HG03108 (cell line): ENCODE measurements at regions not wholly inside any gene's neighbourhood (a gene's known extent, or its start where the extent isn't known, plus 50 kb on each side); places are given as distances from the start of the nearest gene placed in this dataset.
A peak's percentile ranks its signal among the peaks of the same experiment; 100 is the strongest.
"Not testable (repeated sequence)": the region's sequence is repeated elsewhere in the genome, so short reads cannot be mapped to it uniquely, and the experiment has no call there.

Source experiments
- ATAC-seq: cut with Tn5 transposase; IDR thresholded peaks from one replicate; pipeline ENCODE4 v1.9.1; 2021; ENCODE audit warnings: moderate library complexity; ENCODE audit not compliant: unreplicated experiment

- not testable (repeated sequence) for ATAC-seq
Measured at GRCh38 chr15:31723019-31723418, 307.3 kb upstream of the CHRNA7 start.

DNA sequence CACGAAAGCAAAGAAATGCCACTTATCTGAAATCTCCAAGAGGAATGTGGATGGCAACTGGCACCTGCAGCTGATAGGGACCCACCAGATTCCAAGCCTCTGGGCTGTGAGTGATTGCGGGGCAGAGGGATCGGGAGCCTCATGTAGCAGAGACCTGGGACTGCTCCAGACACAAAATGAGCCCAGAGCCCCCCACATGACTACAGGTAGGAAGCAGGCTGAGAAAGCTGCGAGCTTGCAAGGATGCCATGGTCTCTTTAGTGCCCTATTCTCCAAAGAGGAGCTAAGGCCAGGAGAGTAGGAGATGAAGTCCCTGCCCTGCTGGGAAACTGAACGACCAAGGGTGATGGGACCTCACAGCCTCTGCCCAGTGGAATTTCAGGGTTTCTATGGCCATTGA lies 305.4 kb upstream of the CHRNA7 start:
- ATAC-seq: not testable (repeated sequence)

- ATAC-seq: not testable (repeated sequence)
Measured at GRCh38 chr15:31725619-31726018, 304.7 kb upstream of the CHRNA7 start.

GRCh38 chr15:31727612-31728011 lies 302.7 kb upstream of the CHRNA7 start:
- ATAC-seq: no peak

DNA sequence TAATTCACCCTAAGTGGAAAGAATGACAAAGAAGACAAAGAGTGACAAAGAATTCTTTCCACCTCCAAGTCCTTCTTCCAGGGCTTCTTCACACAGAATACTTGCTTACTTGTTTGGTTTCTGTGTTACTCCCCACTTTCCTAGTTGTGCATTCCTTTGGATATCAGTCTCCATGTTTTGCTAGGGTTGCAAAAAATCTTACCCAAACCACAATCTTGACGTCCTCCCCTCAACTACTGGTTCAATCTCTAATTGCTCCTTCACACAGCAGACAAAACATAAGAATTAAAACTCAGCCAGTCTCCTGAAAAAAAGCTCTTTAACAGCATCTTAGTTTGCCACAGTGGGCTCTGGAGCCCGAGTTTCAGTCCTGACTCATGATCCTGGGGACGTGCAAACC lies 297.6 kb upstream of the CHRNA7 start:
- no peak for ATAC-seq

DNA sequence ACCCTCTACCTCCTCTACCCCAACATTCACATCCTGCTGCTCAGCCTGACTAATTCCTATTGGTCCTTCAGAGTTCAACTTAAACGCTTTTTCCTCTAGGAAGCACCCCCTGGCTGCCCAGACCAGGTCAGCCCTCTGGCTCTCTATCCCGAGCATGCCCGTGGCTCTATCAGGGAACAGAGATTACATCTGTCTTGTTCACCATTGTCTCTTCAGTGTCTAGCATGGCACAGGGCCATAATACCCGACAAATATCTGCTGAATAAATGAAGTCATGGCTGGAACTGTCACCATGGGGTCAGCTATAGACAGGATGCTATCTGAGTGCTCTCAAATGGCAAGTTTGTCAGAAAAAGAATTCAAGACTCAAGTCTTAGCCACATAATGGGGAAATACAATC lies 296.9 kb upstream of the CHRNA7 start:
- ATAC-seq: no peak

- no peak for ATAC-seq
Measured at GRCh38 chr15:31740203-31740602, 290.1 kb upstream of the CHRNA7 start.

DNA sequence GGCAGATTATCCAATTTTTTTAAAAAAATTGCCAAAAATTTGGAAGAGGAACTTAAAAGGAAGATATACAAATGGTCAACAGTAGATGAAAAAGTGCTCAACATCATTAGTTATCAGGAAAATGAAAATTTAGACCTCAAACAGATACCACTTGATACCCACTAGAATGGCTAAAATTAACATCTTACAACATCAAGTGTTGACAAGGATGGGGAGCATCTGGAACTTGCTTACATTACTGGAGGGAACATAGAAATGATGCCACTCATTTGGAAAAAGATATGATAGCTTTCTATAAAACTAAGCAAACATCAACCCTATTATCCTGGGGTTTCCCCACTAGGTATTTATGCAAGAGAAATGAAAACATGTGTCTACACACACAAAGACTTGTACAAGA lies 284.5 kb upstream of the CHRNA7 start:
- no peak for ATAC-seq

DNA sequence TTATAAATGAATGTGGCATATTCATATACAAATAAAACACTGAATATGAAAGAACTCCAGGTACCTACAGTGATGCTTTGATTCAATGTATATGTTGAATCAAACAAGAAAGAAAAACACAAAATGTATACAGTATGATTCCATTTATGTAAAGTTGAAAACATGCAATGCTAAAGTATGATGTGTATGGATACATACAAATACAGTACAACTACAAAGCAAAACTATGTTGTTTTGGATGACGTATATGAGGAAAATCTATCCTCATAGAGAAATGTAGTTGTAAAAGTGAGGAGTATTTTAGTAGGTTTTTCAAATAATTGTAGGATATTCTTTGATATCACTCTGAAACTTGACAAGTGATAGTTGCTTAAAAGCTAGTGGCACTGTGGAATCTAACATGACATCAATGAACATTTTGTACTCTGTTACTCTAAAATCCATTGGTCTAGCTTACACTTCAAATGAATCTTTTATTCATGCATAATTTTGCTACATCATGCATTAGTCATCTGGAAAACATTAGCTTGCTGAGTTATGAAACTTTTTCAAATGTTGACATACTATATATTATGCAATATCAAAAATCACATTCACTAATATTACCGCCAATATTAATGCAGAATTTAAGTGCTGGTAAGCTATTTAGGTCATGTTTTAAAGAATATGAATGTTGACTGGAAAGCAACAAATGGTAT lies 278.1 kb upstream of the CHRNA7 start:
- ATAC-seq: no peak

DNA sequence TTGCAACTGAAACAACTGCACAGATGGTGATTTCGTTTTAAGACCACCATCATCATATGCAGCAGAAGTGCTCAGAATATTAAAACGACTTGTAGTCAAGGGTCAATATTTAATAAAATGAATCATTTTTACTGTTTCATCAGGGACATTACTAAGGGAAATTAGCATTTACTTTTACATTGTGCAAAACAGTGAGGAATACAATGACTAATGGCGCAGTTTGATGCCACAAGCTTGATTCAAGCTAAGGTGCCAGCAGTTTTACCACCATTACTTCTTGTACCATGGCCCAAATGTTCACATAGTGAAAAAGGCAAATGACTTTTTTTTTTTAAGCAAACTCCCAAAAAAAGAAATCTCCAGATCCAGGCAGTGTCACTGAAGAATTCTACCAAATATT lies 277.4 kb upstream of the CHRNA7 start:
- ATAC-seq: no peak

DNA sequence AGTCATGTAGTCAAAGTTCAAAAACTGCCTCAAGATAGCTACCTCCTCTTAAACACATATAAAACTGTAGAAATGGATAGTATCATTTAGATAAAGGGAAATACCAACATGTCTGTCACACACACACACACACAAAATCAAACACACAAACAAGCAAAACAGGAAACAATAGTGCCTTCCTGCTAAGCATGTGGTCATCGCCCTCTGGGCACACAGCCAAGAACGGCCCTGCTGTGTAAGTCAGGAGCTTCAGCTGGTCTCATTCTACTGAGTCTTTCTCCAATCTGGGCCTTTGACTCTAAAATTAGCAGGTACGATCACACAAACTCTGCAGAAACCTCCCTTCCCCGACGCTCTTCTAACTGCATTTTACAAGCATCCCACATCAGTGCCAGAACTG lies 272.2 kb upstream of the CHRNA7 start:
- ATAC-seq: no peak

GRCh38 chr15:31768055-31768454 lies 262.3 kb upstream of the CHRNA7 start:
- no peak for ATAC-seq

GRCh38 chr15:31774045-31774444 lies 256.3 kb upstream of the CHRNA7 start:
- no peak for ATAC-seq

DNA sequence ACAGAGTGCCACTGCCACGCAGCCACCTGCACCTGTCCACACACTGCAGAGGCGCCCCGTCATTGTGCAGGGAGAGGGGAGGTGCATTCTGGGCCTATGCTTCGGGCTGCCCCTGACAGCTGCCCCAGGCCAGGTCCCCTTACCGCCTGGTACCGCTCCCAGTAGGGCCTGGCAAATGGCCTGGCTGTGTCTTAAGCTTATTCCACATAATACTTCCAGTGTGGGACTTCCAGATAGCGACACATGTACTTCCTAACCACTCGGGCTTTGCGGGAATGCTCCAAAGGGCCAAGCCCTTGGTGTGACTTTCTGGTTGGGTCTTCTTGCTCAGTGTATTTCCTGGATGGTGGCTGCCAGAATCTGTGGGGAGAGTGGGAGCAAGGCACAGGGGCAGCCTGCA lies 254.3 kb upstream of the CHRNA7 start:
- no peak for ATAC-seq

- ATAC-seq: no peak
Measured at GRCh38 chr15:31781261-31781660, 249.1 kb upstream of the CHRNA7 start.

- no peak for ATAC-seq
Measured at GRCh38 chr15:31782016-31782783, 248.1 kb upstream of the CHRNA7 start.

GRCh38 chr15:31782951-31783350 lies 247.4 kb upstream of the CHRNA7 start:
- no peak for ATAC-seq

- no peak for ATAC-seq
Measured at GRCh38 chr15:31786360-31786759, 244.0 kb upstream of the CHRNA7 start.

DNA sequence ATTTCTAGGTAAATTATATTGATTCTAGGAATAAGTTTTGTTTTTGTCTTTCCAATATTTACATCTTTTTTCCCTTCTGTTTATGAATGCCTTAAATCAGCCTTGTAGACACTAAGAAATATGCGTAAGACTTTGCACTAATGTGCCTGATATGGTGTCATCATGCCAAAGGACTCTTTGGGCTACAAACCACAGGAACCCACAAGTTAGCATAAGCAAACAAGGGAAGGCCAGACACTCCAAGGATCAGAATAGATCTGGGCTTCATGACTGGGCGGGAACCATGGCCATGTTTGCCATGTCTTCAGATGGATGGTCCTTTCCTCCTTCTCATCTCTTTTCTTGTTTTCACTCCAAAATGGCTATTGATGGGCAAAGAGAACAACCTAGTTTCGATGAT lies 242.2 kb upstream of the CHRNA7 start:
- no peak for ATAC-seq

- ATAC-seq: no peak
Measured at GRCh38 chr15:31792611-31793199, 237.6 kb upstream of the CHRNA7 start.

GRCh38 chr15:31799319-31799714 lies 231.0 kb upstream of the CHRNA7 start:
- ATAC-seq: no peak

DNA sequence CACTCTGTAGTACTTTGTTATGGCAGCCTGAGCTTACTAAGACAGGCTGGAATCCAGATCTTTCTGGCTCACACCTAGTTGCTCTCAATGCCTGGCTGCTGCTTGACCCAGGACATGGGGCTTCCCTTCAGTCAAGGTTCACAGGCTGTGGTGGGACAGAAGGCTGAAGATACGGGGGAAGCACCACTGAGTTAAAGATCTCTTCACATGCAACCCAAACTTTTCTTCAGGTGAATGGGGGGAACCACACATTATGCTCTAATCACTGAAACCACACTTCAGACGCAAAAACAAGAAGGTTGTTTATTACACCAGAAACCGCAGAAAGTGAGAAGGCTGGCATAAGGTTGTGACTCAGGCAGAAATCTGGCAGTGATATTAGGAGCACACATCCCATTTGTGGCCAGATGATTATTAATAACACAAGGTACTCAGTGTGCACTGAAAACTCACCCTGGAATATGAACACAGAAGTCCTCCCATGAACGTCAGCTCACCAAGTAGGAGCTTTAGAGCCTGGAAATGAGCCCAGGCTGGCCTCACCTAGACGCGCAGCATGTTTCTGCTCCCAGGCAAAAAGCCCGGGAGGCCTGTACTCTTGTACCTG lies 230.5 kb upstream of the CHRNA7 start:
- peak; percentile 76 for ATAC-seq
